ENCODE measurements at regions not wholly inside any gene's neighbourhood (a gene's known extent, or its start where the extent isn't known, plus 50 kb on each side); places are given as distances from the start of the nearest gene placed in this dataset.

GRCh38 chr3:101077361-101078011, 84.3 kb upstream of the ABI3BP start:
- Mint-ChIP-seq H3K4me1 (no peaks in the 10 kb centered on the region), H3K27ac (no peak overlapping the region), H3K27me3 (ENCODE audit: insufficient read depth, low read depth) (no peaks in the 10 kb centered on the region), H3K4me3 (no peak overlapping the region), H3K9me3 (no peaks in the 10 kb centered on the region), H3K36me3 (no peaks in the 10 kb centered on the region)
- Histone ChIP-seq H4K20me1 (ENCODE audit: low read depth) (no peaks in the 10 kb centered on the region), H2AFZ (replicated peaks) (no peak overlapping the region), H3K27me3 (no peaks in the 10 kb centered on the region), H3F3A (ENCODE audit: low read depth) (no peaks in the 10 kb centered on the region), H3K27ac (no peak overlapping the region), H3K4me1 (no peaks in the 10 kb centered on the region), H3K4me2 (no peak overlapping the region), H3K9me3 (ENCODE audit: low read depth) (no peaks in the 10 kb centered on the region), H3K36me3 (no peaks in the 10 kb centered on the region), H3K79me2 (ENCODE audit: low read depth) (no peaks in the 10 kb centered on the region), H3K4me3 (no peak overlapping the region), H3K9ac (no peak overlapping the region)
- no peak for DNase-seq (ENCODE audit: low spot score)
- TF ChIP-seq EZH2phosphoT487 (IDR thresholded peaks at IDR 0.05), result no peak
- no peak for TF ChIP-seq CTCF (IDR thresholded peaks at IDR 0.05)
- no peak for TF ChIP-seq EZH2 (IDR thresholded peaks at IDR 0.05)

GRCh38 chr3:101074518-101074917, 81.3 kb upstream of the ABI3BP start:
- no peak overlapping the region for H3K4me3 Mint-ChIP-seq
- H3K27ac ChIP-seq, result no peak overlapping the region
- H3K9me3 ChIP-seq (ENCODE audit: low read depth), result no peaks in the 10 kb centered on the region
- no peaks in the 10 kb centered on the region for H3F3A ChIP-seq (ENCODE audit: low read depth)
- H2AFZ ChIP-seq (replicated peaks), result no peak overlapping the region
- no peaks in the 10 kb centered on the region for H3K79me2 ChIP-seq (ENCODE audit: low read depth)
- H3K9me3 Mint-ChIP-seq, result no peaks in the 10 kb centered on the region
- no peaks in the 10 kb centered on the region for H3K4me1 Mint-ChIP-seq
- no peak overlapping the region for H3K9ac ChIP-seq
- no peaks in the 10 kb centered on the region for H4K20me1 ChIP-seq (ENCODE audit: low read depth)
- H3K4me2 ChIP-seq, result no peak overlapping the region
- no peak for TF ChIP-seq EZH2 (IDR thresholded peaks at IDR 0.05)
- TF ChIP-seq EZH2phosphoT487 (IDR thresholded peaks at IDR 0.05), result no peak
- no peak for TF ChIP-seq CTCF (IDR thresholded peaks at IDR 0.05)
- no peaks in the 10 kb centered on the region for H3K36me3 Mint-ChIP-seq
- no peaks in the 10 kb centered on the region for H3K36me3 ChIP-seq
- no peaks in the 10 kb centered on the region for H3K27me3 Mint-ChIP-seq (ENCODE audit: insufficient read depth, low read depth)
- no peak for DNase-seq (ENCODE audit: low spot score)
- no peak overlapping the region for H3K27ac Mint-ChIP-seq
- H3K4me1 ChIP-seq, result no peaks in the 10 kb centered on the region
- H3K27me3 ChIP-seq, result no peaks in the 10 kb centered on the region
- H3K4me3 ChIP-seq, result no peak overlapping the region

DNA sequence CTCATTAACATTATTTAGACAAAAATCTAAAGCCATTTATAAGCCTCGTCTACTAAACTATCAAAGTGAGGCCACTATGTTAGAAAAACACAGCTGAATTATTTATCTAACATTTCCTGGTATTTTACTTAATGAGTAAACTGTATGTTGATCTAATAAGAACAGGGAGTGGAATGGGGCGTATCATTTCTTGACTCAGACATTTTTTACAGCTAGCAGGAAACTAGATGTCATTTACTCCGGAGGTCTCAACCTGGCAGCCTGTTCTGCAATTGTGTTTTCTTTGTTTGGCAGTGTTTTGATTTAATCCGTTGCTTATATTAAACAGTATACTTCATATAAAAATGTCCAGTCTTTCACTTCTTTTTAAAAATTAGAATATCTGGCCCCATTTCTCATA, 79.1 kb upstream of the ABI3BP start:
- no peak overlapping the region for H3K27ac Mint-ChIP-seq
- no peaks in the 10 kb centered on the region for H3K9me3 Mint-ChIP-seq

DNA sequence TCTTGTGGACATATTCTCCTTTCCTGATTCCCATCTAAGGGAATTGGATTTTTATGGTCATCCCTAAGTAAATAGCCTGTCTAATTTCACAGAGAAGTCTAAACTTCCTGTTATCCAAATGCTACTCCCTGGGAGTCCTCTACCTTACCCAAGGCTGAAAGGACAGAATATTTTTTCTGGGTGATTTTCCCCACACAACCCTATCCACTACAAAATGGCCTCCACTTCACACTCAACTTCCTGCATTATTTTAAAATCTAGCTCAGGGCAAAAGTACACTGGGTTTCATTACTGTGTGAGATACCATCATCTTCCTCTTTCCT, 77.5 kb upstream of the ABI3BP start:
- Histone ChIP-seq H3K9ac (no peak overlapping the region), H3K27me3 (no peaks in the 10 kb centered on the region), H2AFZ (replicated peaks) (no peak overlapping the region), H3K27ac (no peak overlapping the region), H3K4me1 (no peaks in the 10 kb centered on the region), H3K79me2 (ENCODE audit: low read depth) (no peaks in the 10 kb centered on the region), H3K36me3 (no peaks in the 10 kb centered on the region), H3K4me2 (no peak overlapping the region), H3K4me3 (no peak overlapping the region), H4K20me1 (ENCODE audit: low read depth) (no peaks in the 10 kb centered on the region), H3K9me3 (ENCODE audit: low read depth) (no peaks in the 10 kb centered on the region), H3F3A (ENCODE audit: low read depth) (no peaks in the 10 kb centered on the region)
- H3K9me3 Mint-ChIP-seq, result no peaks in the 10 kb centered on the region
- no peak overlapping the region for H3K27ac Mint-ChIP-seq
- H3K27me3 Mint-ChIP-seq (ENCODE audit: insufficient read depth, low read depth), result no peaks in the 10 kb centered on the region
- H3K4me3 Mint-ChIP-seq, result no peak overlapping the region
- no peaks in the 10 kb centered on the region for H3K36me3 Mint-ChIP-seq
- no peak for TF ChIP-seq EZH2phosphoT487 (IDR thresholded peaks at IDR 0.05)
- no peak for TF ChIP-seq EZH2 (IDR thresholded peaks at IDR 0.05)
- no peak for TF ChIP-seq CTCF (IDR thresholded peaks at IDR 0.05)
- no peaks in the 10 kb centered on the region for H3K4me1 Mint-ChIP-seq
- DNase-seq (ENCODE audit: low spot score), result no peak

More for the DNA sequence above, 79.1 kb upstream of the ABI3BP start:
- H3K36me3 Mint-ChIP-seq, result no peaks in the 10 kb centered on the region
- H4K20me1 ChIP-seq (ENCODE audit: low read depth), result no peaks in the 10 kb centered on the region
- no peaks in the 10 kb centered on the region for H3K27me3 Mint-ChIP-seq (ENCODE audit: insufficient read depth, low read depth)
- no peaks in the 10 kb centered on the region for H3K36me3 ChIP-seq
- no peak for DNase-seq (ENCODE audit: low spot score)
- no peak overlapping the region for H3K9ac ChIP-seq
- no peak overlapping the region for H2AFZ ChIP-seq (replicated peaks)
- H3K4me3 Mint-ChIP-seq, result no peak overlapping the region
- TF ChIP-seq EZH2 (IDR thresholded peaks at IDR 0.05), result no peak
- H3F3A ChIP-seq (ENCODE audit: low read depth), result no peaks in the 10 kb centered on the region
- no peaks in the 10 kb centered on the region for H3K79me2 ChIP-seq (ENCODE audit: low read depth)
- no peak overlapping the region for H3K27ac ChIP-seq
- H3K27me3 ChIP-seq, result no peaks in the 10 kb centered on the region
- no peaks in the 10 kb centered on the region for H3K4me1 ChIP-seq
- H3K9me3 ChIP-seq (ENCODE audit: low read depth), result no peaks in the 10 kb centered on the region
- H3K4me1 Mint-ChIP-seq, result no peaks in the 10 kb centered on the region
- no peak overlapping the region for H3K4me2 ChIP-seq
- H3K4me3 ChIP-seq, result no peak overlapping the region

All from neural progenitor cell (in vitro differentiated cells).